ENCODE measurements at regions not wholly inside any gene's neighbourhood (a gene's known extent, or its start where the extent isn't known, plus 50 kb on each side); places are given as distances from the start of the nearest gene placed in this dataset.
"Not testable (repeated sequence)": the region's sequence is repeated elsewhere in the genome, so short reads cannot be mapped to it uniquely, and the experiment has no call there.

DNA sequence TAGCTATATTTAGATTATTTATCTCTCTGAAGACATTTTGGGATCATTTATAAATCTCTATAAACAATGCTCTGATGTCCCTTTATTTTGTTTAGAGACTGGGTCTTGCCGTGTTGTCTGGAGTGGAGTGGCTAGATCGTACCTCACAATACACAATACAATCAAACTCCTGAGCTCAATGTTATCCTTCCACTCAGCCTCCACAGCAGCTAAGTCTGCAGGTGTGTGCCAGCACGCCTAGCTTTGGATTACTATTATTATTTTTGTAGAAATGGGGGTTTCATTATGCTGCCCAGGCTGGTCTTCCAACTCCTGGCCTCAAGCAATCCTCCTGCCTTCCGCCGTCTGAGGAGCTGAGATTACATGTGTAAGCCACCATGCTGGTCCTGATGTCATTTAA lies 5301.4 kb upstream of the TPTE start:
- TF ChIP-seq, protein P1, sequence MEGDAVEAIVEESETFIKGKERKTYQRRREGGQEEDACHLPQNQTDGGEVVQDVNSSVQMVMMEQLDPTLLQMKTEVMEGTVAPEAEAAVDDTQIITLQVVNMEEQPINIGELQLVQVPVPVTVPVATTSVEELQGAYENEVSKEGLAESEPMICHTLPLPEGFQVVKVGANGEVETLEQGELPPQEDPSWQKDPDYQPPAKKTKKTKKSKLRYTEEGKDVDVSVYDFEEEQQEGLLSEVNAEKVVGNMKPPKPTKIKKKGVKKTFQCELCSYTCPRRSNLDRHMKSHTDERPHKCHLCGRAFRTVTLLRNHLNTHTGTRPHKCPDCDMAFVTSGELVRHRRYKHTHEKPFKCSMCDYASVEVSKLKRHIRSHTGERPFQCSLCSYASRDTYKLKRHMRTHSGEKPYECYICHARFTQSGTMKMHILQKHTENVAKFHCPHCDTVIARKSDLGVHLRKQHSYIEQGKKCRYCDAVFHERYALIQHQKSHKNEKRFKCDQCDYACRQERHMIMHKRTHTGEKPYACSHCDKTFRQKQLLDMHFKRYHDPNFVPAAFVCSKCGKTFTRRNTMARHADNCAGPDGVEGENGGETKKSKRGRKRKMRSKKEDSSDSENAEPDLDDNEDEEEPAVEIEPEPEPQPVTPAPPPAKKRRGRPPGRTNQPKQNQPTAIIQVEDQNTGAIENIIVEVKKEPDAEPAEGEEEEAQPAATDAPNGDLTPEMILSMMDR (IDR thresholded peaks at IDR 0.05), result not testable (repeated sequence)
- TF ChIP-seq POLR2A (IDR thresholded peaks at IDR 0.05), result not testable (repeated sequence)
